RWPE2 (cell line): ENCODE measurements at regions not wholly inside any gene's neighbourhood (a gene's known extent, or its start where the extent isn't known, plus 50 kb on each side); places are given as distances from the start of the nearest gene placed in this dataset.

ENCODE experiments used
- ATAC-seq: fragments of 200-7000 bp; cut with Tn5 transposase; 3 replicates; pipeline ENCODE4 v1.9.1; 2021; ENCODE audit warnings: low read depth
- DNase-seq: peaks from one replicate; pipeline ENCODE4 v3.0.0-alpha.2; 2020; ENCODE audit warnings: low spot score
- H3K27ac ChIP-seq: fragments of 450-650 bp; 2 replicates; pipeline ENCODE4 v1.5.1; 2017; ENCODE audit warnings: mild to moderate bottlenecking; ENCODE audit not compliant: poor library complexity, severe bottlenecking
- H3K27me3 ChIP-seq: fragments of 250-450 bp; sonication (Bioruptor Pico); 2 replicates; pipeline ENCODE4 v1.5.1; 2021; ENCODE audit warnings: mild to moderate bottlenecking, moderate library complexity; ENCODE audit not compliant: insufficient read depth, poor library complexity, severe bottlenecking
- H3K36me3 ChIP-seq: fragments of 250-450 bp; sonication (Bioruptor Pico); 2 replicates; pipeline ENCODE4 v1.5.1; 2020; ENCODE audit warnings: low read depth, mild to moderate bottlenecking, moderate library complexity
- H3K4me1 ChIP-seq: fragments of 250-450 bp; sonication (Bioruptor Pico); 2 replicates; pipeline ENCODE4 v1.5.1; 2021; ENCODE audit warnings: mild to moderate bottlenecking, moderate library complexity; ENCODE audit not compliant: insufficient read depth, poor library complexity, severe bottlenecking
- H3K4me3 ChIP-seq: fragments of 250-450 bp; sonication (Bioruptor Pico); 2 replicates; pipeline ENCODE4 v1.5.1; 2021; ENCODE audit warnings: mild to moderate bottlenecking, moderate library complexity; ENCODE audit not compliant: severe bottlenecking
- H3K9me3 ChIP-seq: fragments of 250-450 bp; sonication (Bioruptor Pico); 2 replicates; pipeline ENCODE4 v1.5.1; 2021; ENCODE audit warnings: mild to moderate bottlenecking, moderate library complexity; ENCODE audit not compliant: severe bottlenecking
- CTCF ChIP-seq: fragments of 450-650 bp; IDR thresholded peaks from one replicate; pipeline ENCODE4 v1.5.1; 2017; ENCODE audit warnings: mild to moderate bottlenecking, moderate library complexity; ENCODE audit not compliant: poor library complexity, severe bottlenecking

- peaks cover 5% of the 10 kb centered on the region for H3K27me3 ChIP-seq
- ATAC-seq (no peak), DNase-seq (no peak)
- no peak overlapping the region for H3K27ac ChIP-seq
- no peak overlapping the region for H3K4me3 ChIP-seq
- H3K4me1 ChIP-seq = no peaks in the 10 kb centered on the region
- TF ChIP-seq CTCF = no peak
- H3K36me3 ChIP-seq = no peaks in the 10 kb centered on the region
- H3K9me3 ChIP-seq = no peaks in the 10 kb centered on the region
Observed at GRCh38 chr20:41939659-41940058, 321.5 kb upstream of the CHD6 start.

- Histone ChIP-seq H3K27me3 (peaks cover 5% of the 10 kb centered on the region), H3K9me3 (no peaks in the 10 kb centered on the region), H3K4me3 (no peak overlapping the region), H3K27ac (no peak overlapping the region), H3K36me3 (no peaks in the 10 kb centered on the region), H3K4me1 (no peaks in the 10 kb centered on the region)
- no peak for DNase-seq
- ATAC-seq = no peak
- no peak for TF ChIP-seq CTCF
Observed at GRCh38 chr20:41938353-41938752, 320.2 kb upstream of the CHD6 start.

- no peaks in the 10 kb centered on the region for H3K36me3 ChIP-seq
- ATAC-seq (no peak), DNase-seq (no peak)
- H3K9me3 ChIP-seq = no peaks in the 10 kb centered on the region
- H3K4me3 ChIP-seq = no peak overlapping the region
- no peak overlapping the region for H3K27ac ChIP-seq
- H3K4me1 ChIP-seq = no peaks in the 10 kb centered on the region
- no peak for TF ChIP-seq CTCF
- H3K27me3 ChIP-seq = peaks cover 5% of the 10 kb centered on the region
Observed at GRCh38 chr20:41935259-41935791, 317.1 kb upstream of the CHD6 start.

DNA sequence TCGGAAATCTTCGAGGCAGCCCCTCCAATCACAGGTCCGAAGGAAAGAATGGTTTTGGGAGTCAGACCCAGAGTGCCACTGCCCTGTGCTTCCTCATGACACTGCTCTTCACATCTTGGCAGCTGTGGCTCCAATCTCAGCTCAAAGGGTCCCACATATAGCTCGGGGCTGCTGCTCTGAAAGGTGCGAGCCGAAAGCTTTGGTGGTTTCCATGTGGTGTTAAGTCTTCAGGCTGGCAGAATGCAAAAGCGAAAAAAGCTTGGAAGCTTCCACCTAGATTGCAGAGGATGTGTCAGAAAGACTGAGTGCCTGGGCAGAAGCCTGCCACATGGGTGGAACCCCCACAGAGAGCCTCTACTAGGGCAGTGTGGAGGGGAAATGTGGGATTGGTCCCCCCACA, 314.3 kb upstream of the CHD6 start:
- H3K9me3 ChIP-seq = no peaks in the 10 kb centered on the region
- no peak overlapping the region for H3K4me3 ChIP-seq
- TF ChIP-seq CTCF = no peak
- ATAC-seq (no peak), DNase-seq (no peak)
- peaks cover 5% of the 10 kb centered on the region for H3K27me3 ChIP-seq
- no peaks in the 10 kb centered on the region for H3K4me1 ChIP-seq
- no peak overlapping the region for H3K27ac ChIP-seq
- H3K36me3 ChIP-seq = no peaks in the 10 kb centered on the region

DNA sequence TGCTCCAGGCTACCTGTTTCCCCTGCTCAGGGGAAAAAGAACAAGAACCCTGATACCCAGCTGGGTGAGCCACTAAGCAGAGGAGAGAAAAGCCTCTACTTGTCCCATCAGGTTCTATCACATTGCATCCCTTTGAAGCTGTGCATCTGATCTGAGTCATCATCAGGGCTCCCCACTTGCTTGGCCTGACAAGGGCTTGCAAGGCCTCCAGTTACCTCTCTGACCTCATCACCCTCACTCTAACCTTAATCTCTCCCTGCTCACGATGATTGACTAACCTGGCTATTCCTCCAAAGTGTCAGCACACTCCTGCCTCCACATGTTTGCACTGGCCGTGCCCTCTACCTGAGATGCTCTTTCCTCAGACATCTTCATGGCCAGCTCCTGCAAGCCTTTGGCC, 309.5 kb upstream of the CHD6 start:
- Histone ChIP-seq H3K9me3 (no peaks in the 10 kb centered on the region), H3K4me3 (no peak overlapping the region), H3K4me1 (no peaks in the 10 kb centered on the region), H3K27me3 (peaks cover 12% of the 10 kb centered on the region), H3K36me3 (no peaks in the 10 kb centered on the region), H3K27ac (no peak overlapping the region)
- ATAC-seq (peak; percentile 43; the same call in 1 of the 3 replicates), DNase-seq (no peak)
- no peak for TF ChIP-seq CTCF
